ENCODE measurements at regions not wholly inside any gene's neighbourhood (a gene's known extent, or its start where the extent isn't known, plus 50 kb on each side); places are given as distances from the start of the nearest gene placed in this dataset.
"Not testable (repeated sequence)": the region's sequence is repeated elsewhere in the genome, so short reads cannot be mapped to it uniquely, and the experiment has no call there.

- TF ChIP-seq, protein P1, sequence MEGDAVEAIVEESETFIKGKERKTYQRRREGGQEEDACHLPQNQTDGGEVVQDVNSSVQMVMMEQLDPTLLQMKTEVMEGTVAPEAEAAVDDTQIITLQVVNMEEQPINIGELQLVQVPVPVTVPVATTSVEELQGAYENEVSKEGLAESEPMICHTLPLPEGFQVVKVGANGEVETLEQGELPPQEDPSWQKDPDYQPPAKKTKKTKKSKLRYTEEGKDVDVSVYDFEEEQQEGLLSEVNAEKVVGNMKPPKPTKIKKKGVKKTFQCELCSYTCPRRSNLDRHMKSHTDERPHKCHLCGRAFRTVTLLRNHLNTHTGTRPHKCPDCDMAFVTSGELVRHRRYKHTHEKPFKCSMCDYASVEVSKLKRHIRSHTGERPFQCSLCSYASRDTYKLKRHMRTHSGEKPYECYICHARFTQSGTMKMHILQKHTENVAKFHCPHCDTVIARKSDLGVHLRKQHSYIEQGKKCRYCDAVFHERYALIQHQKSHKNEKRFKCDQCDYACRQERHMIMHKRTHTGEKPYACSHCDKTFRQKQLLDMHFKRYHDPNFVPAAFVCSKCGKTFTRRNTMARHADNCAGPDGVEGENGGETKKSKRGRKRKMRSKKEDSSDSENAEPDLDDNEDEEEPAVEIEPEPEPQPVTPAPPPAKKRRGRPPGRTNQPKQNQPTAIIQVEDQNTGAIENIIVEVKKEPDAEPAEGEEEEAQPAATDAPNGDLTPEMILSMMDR (IDR thresholded peaks at IDR 0.05) = not testable (repeated sequence)
- not testable (repeated sequence) for TF ChIP-seq ZFX (IDR thresholded peaks at IDR 0.05; ENCODE audit: borderline replicate concordance)
These were observed 1326.6 kb downstream of the DSC3 start for GRCh38 chr18:29715960-29716359.
